IMR-90 (cell line): ENCODE measurements at regions not wholly inside any gene's neighbourhood (a gene's known extent, or its start where the extent isn't known, plus 50 kb on each side); places are given as distances from the start of the nearest gene placed in this dataset.

Experiments
- ATAC-seq: fragments of 200-7000 bp; cut with Tn5 transposase; 2 replicates; pipeline ENCODE4 v1.9.1; 2020; ENCODE audit warnings: low read depth, mild to moderate bottlenecking, moderate library complexity
- BruUV-seq: library from RNA; stranded (reverse); fragments of 400-500 nt; replicated peaks from 2 replicates; lab custom pipeline; 2021; lab: Mats Ljungman, UMichigan
- CTCF ChIA-PET: fragments of 300-600 bp; formaldehyde crosslinking; extraction: SDS; loops from one replicate; lab custom pipeline; 2021; ENCODE audit warnings: antibody characterized with exemption; lab: Yijun Ruan, JAX
- POLR2A ChIA-PET: fragments of 300-600 bp; sonication (Branson Sonifier 250); formaldehyde crosslinking; loops from one replicate; lab custom pipeline; 2022; ENCODE audit warnings: antibody characterized with exemption; ENCODE audit not compliant: unreplicated experiment; lab: Charles Lee
- DNase-seq: peaks from one replicate; pipeline ENCODE4 v3.0.0; 2013
- H2AFZ ChIP-seq: replicated peaks from 2 replicates; pipeline ENCODE3; 2013; ENCODE audit warnings: low read length, mild to moderate bottlenecking; ENCODE audit not compliant: poor library complexity
- H2AK5ac ChIP-seq: 2 replicates; pipeline ENCODE4 v1.6.1; 2013; ENCODE audit warnings: low read depth, low read length, inconsistent platforms
- H2AK9ac ChIP-seq: replicated peaks from 2 replicates; pipeline ENCODE3; 2013; ENCODE audit warnings: mild to moderate bottlenecking, low read depth, low read length, moderate library complexity; ENCODE audit not compliant: poor library complexity
- H2BK120ac ChIP-seq: 2 replicates; pipeline ENCODE4 v1.6.1; 2013; ENCODE audit warnings: low read depth, low read length, inconsistent platforms
- H2BK15ac ChIP-seq: 3 replicates; pipeline ENCODE4 v1.6.1; 2013; ENCODE audit warnings: low read depth, low read length, inconsistent platforms
- H2BK20ac ChIP-seq: 2 replicates; pipeline ENCODE4 v1.6.1; 2013; ENCODE audit warnings: low read depth, mild to moderate bottlenecking, inconsistent platforms, low read length, moderate library complexity
- H2BK5ac ChIP-seq: 2 replicates; pipeline ENCODE4 v1.6.1; 2013; ENCODE audit warnings: mild to moderate bottlenecking, low read depth, low read length, inconsistent platforms; ENCODE audit not compliant: poor library complexity, severe bottlenecking
- H3K14ac ChIP-seq: replicated peaks from 2 replicates; pipeline ENCODE4 v1.6.1; 2013; ENCODE audit warnings: low read depth, low read length, inconsistent platforms
- H3K18ac ChIP-seq: 2 replicates; pipeline ENCODE4 v1.6.1; 2013; ENCODE audit warnings: low read depth, low read length, control low read depth
- H3K23ac ChIP-seq: 2 replicates; pipeline ENCODE4 v1.6.1; 2013; ENCODE audit warnings: low read depth, low read length, inconsistent platforms
- H3K27ac ChIP-seq: 2 replicates; pipeline ENCODE4 v1.5.1; 2013; ENCODE audit warnings: mild to moderate bottlenecking, control low read depth, low read length; ENCODE audit not compliant: insufficient read depth
- H3K27me3 ChIP-seq: 2 replicates; pipeline ENCODE4 v1.6.1; 2013; ENCODE audit warnings: low read length; ENCODE audit not compliant: control insufficient read depth, insufficient read depth
- H3K36me3 ChIP-seq: 2 replicates; pipeline ENCODE4 v1.6.1; 2013; ENCODE audit warnings: low read length, mixed read lengths; ENCODE audit not compliant: control insufficient read depth, insufficient read depth
- H3K4ac ChIP-seq: 2 replicates; pipeline ENCODE4 v1.6.1; 2013; ENCODE audit warnings: low read depth, low read length, inconsistent platforms
- H3K4me1 ChIP-seq: 2 replicates; pipeline ENCODE4 v1.6.1; 2013; ENCODE audit warnings: low read length, mixed read lengths; ENCODE audit not compliant: control insufficient read depth, insufficient read depth
- H3K4me2 ChIP-seq: 2 replicates; pipeline ENCODE4 v1.6.1; 2013; ENCODE audit warnings: low read depth, mild to moderate bottlenecking, control low read depth, low read length, moderate library complexity
- H3K4me3 ChIP-seq: 2 replicates; pipeline ENCODE4 v1.5.1; 2013; ENCODE audit warnings: low read depth, mild to moderate bottlenecking, control low read depth, low read length, moderate library complexity; ENCODE audit not compliant: insufficient read depth
- H3K56ac ChIP-seq: 2 replicates; pipeline ENCODE4 v1.6.1; 2013; ENCODE audit warnings: low read length, inconsistent platforms; ENCODE audit not compliant: insufficient read depth; ENCODE audit errors: extremely low read depth
- H3K79me1 ChIP-seq, 2 experiments: 2 replicates each; pipeline ENCODE4 v1.6.1; 2013; ENCODE audit warnings: low read length in 2 of 2, inconsistent platforms in 1 of 2, low read depth in 1 of 2
- H3K9ac ChIP-seq: 2 replicates; pipeline ENCODE4 v1.6.1; 2013; ENCODE audit warnings: low read depth, low read length, control low read depth
- H3K9me1 ChIP-seq: 2 replicates; pipeline ENCODE4 v1.6.1; 2013; ENCODE audit warnings: low read length, inconsistent platforms; ENCODE audit not compliant: insufficient read depth
- H3K9me3 ChIP-seq: 2 replicates; pipeline ENCODE4 v1.6.1; 2013; ENCODE audit warnings: low read length; ENCODE audit not compliant: control insufficient read depth, insufficient read depth
- H4K20me1 ChIP-seq: 2 replicates; pipeline ENCODE4 v1.6.1; 2013; ENCODE audit warnings: low read length, inconsistent platforms; ENCODE audit not compliant: insufficient read depth
- H4K5ac ChIP-seq: 2 replicates; pipeline ENCODE4 v1.6.1; 2013; ENCODE audit warnings: mild to moderate bottlenecking, low read depth, low read length, control low read depth
- H4K8ac ChIP-seq, 2 experiments: 2 replicates each; pipeline ENCODE4 v1.6.1; 2013; ENCODE audit warnings: low read depth in 2 of 2, low read length in 2 of 2, control low read depth in 1 of 2, inconsistent platforms in 1 of 2
- H4K91ac ChIP-seq: 2 replicates; pipeline ENCODE4 v1.6.1; 2013; ENCODE audit warnings: low read depth, low read length, inconsistent platforms; ENCODE audit not compliant: insufficient read depth
- BHLHE40 ChIP-seq: fragments of 150-350 bp; IDR thresholded peaks from 2 replicates; pipeline ENCODE4 v1.6.1; 2016; ENCODE audit warnings: mild to moderate bottlenecking, low read depth, low read length
- CHD1 ChIP-seq: IDR thresholded peaks from 2 replicates; pipeline ENCODE4 v1.6.1; 2012; ENCODE audit warnings: low read depth, low read length, improper control_type of control experiment
- POLR2A ChIP-seq: IDR thresholded peaks from 2 replicates; pipeline ENCODE4 v1.6.1; 2012; ENCODE audit warnings: mild to moderate bottlenecking, low read depth, low read length
- RFX5 ChIP-seq: IDR thresholded peaks from 2 replicates; pipeline ENCODE4 v1.8.0; 2012; ENCODE audit warnings: low read depth, mild to moderate bottlenecking, low read length, moderate library complexity
- USF2 ChIP-seq: fragments of 150-350 bp; IDR thresholded peaks from 2 replicates; pipeline ENCODE4 v1.6.1; 2017; ENCODE audit warnings: mild to moderate bottlenecking, antibody characterized with exemption, low read length, low read depth
- WGBS, 2 experiments: methylation state at CpG; one replicate each; pipeline versions ENCODE4 v1.1.5 to v1.1.7; 2013; ENCODE audit warnings: missing lambda C conversion rate in 2 of 2; ENCODE audit not compliant: insufficient read length in 1 of 2; ENCODE audit errors: extremely low coverage in 2 of 2; 5-methylcytosine and 5-hydroxymethylcytosine counted together
- dilution Hi-C: fragments of 300-500 bp; cut with HindIII; formaldehyde crosslinking; loops from one replicate; pipeline ENCODE4 v1.14.3; 2018; ENCODE audit warnings: low sequenced_read_pairs; ENCODE audit not compliant: unreplicated experiment
- in situ Hi-C: fragments of 300-500 bp; cut with MboI; formaldehyde crosslinking; loops from 3 replicates; pipeline ENCODE4 v1.14.3; 2019; ENCODE audit warnings: low sequenced_read_pairs, inconsistent platforms, mixed read lengths
- intact Hi-C: fragments of 100-400 bp; cut with micrococcal nuclease; formaldehyde crosslinking; loops from 2 replicates; pipeline ENCODE4 v1.10.0; 2022

DNA sequence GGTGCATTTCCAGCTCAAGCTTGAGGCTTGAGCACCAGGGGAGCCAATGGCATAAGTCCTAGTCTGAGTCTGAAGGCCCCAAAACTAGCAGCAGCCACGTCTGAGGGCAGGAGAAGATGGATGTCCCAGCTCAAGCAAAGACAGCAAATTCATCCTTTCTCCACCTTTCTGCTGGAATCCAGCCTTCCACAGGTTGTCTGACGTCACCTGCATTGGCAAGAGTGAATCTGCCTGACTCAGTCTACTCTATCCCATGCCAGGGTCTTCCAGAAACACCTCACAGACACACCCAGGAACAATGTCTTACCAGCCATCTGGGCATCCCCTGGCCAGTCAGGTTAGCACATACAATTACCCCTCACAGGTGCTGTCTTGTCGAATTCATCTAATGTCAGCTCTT, 76.2 kb upstream of the SOX11 start:
- ChIA-PET POLR2A (no interaction called here), CTCF (no interaction called here)
- in situ Hi-C loops, result no loop called here
- H4K20me1 ChIP-seq, result no peaks in the 10 kb centered on the region
- no peak overlapping the region for H2AFZ ChIP-seq
- no peak overlapping the region for H3K9ac ChIP-seq
- H3K36me3 ChIP-seq, result no peaks in the 10 kb centered on the region
- H2BK5ac ChIP-seq, result no peak overlapping the region
- no peak overlapping the region for H4K8ac ChIP-seq
- H3K4ac ChIP-seq, result no peak overlapping the region
- H3K23ac ChIP-seq, result no peak overlapping the region
- no peak overlapping the region for H2AK5ac ChIP-seq
- ATAC-seq (no peak), DNase-seq (no peak)
- no peak overlapping the region for H2BK20ac ChIP-seq
- BruUV-seq, result no TSS peak
- H3K14ac ChIP-seq, result no peak overlapping the region
- no peak overlapping the region for H3K56ac ChIP-seq
- no peak overlapping the region for H2BK120ac ChIP-seq
- intact Hi-C loops, result no loop called here
- no peaks in the 10 kb centered on the region; the same call in 1 of the 2 replicates for H3K27me3 ChIP-seq
- H3K79me1 ChIP-seq, result no peaks in the 10 kb centered on the region
- dilution Hi-C loops, result no loop called here
- no peaks in the 10 kb centered on the region for H3K4me1 ChIP-seq
- H3K9me1 ChIP-seq, result no peaks in the 10 kb centered on the region
- no peak overlapping the region for H3K4me3 ChIP-seq
- TF ChIP-seq POLR2A (no peak), RFX5 (no peak), USF2 (no peak), CHD1 (no peak), BHLHE40 (no peak)
- H3K18ac ChIP-seq, result no peak overlapping the region
- no peak overlapping the region for H3K4me2 ChIP-seq
- H4K91ac ChIP-seq, result no peak overlapping the region
- H2BK15ac ChIP-seq, result no peak overlapping the region
- WGBS, 2 experiments, result 75% methylated on average over 1 of the region's 3 CpGs; no CpG with 5 or more reads in 1 of the 2 experiments
- H3K27ac ChIP-seq, result no peak overlapping the region
- H2AK9ac ChIP-seq, result no peak overlapping the region
- no peak overlapping the region for H4K5ac ChIP-seq
- H3K9me3 ChIP-seq, result no peaks in the 10 kb centered on the region; the same call in none of the 2 replicates
